CD4-positive, CD25-positive, alpha-beta regulatory T cell (primary cell): ENCODE measurements at regions not wholly inside any gene's neighbourhood (a gene's known extent, or its start where the extent isn't known, plus 50 kb on each side); places are given as distances from the start of the nearest gene placed in this dataset.

Experiments used
- ATAC-seq, 2 donors: fragments of 150-1000 bp; cut with Tn5 transposase; one replicate each; pipeline ENCODE4 v1.10.0; 2021; ENCODE audit warnings: low read depth in 2 of 2, moderate number of reproducible peaks in 2 of 2, moderate library complexity in 1 of 2
- DNase-seq, 3 donors: peaks; one replicate each; pipeline versions ENCODE4 v3.0.0 to v3.0.0-alpha.2; 2012 to 2022; ENCODE audit warnings: mixed read lengths in 1 of 3
- H3K27ac ChIP-seq: one replicate; pipeline ENCODE4 v1.7.0; 2013; ENCODE audit warnings: mild to moderate bottlenecking, low read length; ENCODE audit not compliant: insufficient read depth, poor library complexity, severe bottlenecking
- H3K27me3 ChIP-seq: one replicate; pipeline ENCODE4 v1.7.0; 2013; ENCODE audit warnings: low read length; ENCODE audit not compliant: control insufficient read depth, insufficient read depth
- H3K36me3 ChIP-seq: one replicate; pipeline ENCODE4 v1.7.0; 2013; ENCODE audit warnings: mild to moderate bottlenecking, low read length, moderate library complexity; ENCODE audit not compliant: control insufficient read depth, insufficient read depth
- H3K4me1 ChIP-seq: 2 replicates; pipeline ENCODE4 v1.7.0; 2013; ENCODE audit warnings: mild to moderate bottlenecking, low read length; ENCODE audit not compliant: insufficient read depth, control insufficient read depth, poor library complexity, severe bottlenecking
- H3K4me3 ChIP-seq: one replicate; pipeline ENCODE4 v1.7.0; 2013; ENCODE audit warnings: low read depth, mild to moderate bottlenecking, low read length, moderate library complexity
- H3K9me3 ChIP-seq, 2 experiments: 1 replicate in 1 of 2; 2 replicates in 1 of 2; pipeline ENCODE4 v1.7.0; 2013; ENCODE audit warnings: low read length in 2 of 2, mild to moderate bottlenecking in 1 of 2, moderate library complexity in 1 of 2; ENCODE audit not compliant: control insufficient read depth in 2 of 2
- H3K27ac Mint-ChIP-seq, 3 donors: one replicate each; pipeline ENCODE4 v1.8.0; 2020 to 2022; ENCODE audit warnings: mild to moderate bottlenecking in 3 of 3, mixed read lengths in 3 of 3, moderate library complexity in 2 of 3
- H3K27me3 Mint-ChIP-seq: one replicate; pipeline ENCODE4 v1.8.0; 2022; ENCODE audit warnings: mild to moderate bottlenecking, mixed read lengths
- H3K36me3 Mint-ChIP-seq: one replicate; pipeline ENCODE4 v1.8.0; 2020; ENCODE audit warnings: mixed read lengths
- H3K4me1 Mint-ChIP-seq, 4 donors: one replicate each; pipeline ENCODE4 v1.8.0; 2020 to 2022; ENCODE audit warnings: mixed read lengths in 4 of 4, mild to moderate bottlenecking in 1 of 4
- H3K4me3 Mint-ChIP-seq, 4 donors: one replicate each; pipeline ENCODE4 v1.8.0; 2020 to 2022; ENCODE audit warnings: mild to moderate bottlenecking in 4 of 4, mixed read lengths in 4 of 4, moderate library complexity in 3 of 4
- H3K9me3 Mint-ChIP-seq, 7 donors: one replicate each; pipeline ENCODE4 v1.8.0; 2020 to 2022; ENCODE audit warnings: mixed read lengths in 7 of 7, mild to moderate bottlenecking in 3 of 7, moderate library complexity in 2 of 7

DNA sequence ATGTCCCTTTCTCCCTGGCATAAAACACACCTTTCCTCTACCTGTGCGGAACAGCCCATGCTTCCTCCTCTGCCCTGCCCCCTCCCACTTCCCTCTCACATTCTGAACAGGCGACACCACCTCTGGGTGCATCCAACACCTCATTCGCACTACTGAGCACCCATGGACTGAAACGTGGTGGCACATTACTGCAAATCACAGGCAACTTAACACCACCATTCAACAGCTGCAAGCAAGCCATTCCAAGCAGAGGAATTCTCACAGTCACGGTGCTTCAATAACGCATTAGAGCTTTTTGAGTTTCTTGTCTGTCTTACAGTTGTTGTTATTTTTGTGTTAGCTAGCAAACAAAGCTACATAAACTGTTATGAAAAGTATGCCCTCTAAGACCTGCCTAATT lies 298.2 kb upstream of the TAS2R1 start:
- Histone ChIP-seq H3K27ac (no peak overlapping the region), H3K4me1 (no peaks in the 10 kb centered on the region), H3K27me3 (no peaks in the 10 kb centered on the region), H3K9me3 (peaks cover 2 to 3% of the 10 kb centered on the region in 2 experiments), H3K36me3 (no peaks in the 10 kb centered on the region), H3K4me3 (no peak overlapping the region)
- Mint-ChIP-seq H3K36me3 (no peaks in the 10 kb centered on the region), H3K27me3 (no peaks in the 10 kb centered on the region), H3K4me1 (no peaks in the 10 kb centered on the region), H3K9me3 (peaks cover 3 to 20% (median 16%) of the 10 kb centered on the region in 7 donors), H3K27ac (no peak overlapping the region), H3K4me3 (no peak overlapping the region)
- ATAC-seq, result no peak
- no peak for DNase-seq

GRCh38 chr5:9927521-9927997 lies 297.4 kb upstream of the TAS2R1 start:
- Mint-ChIP-seq H3K4me1 (no peaks in the 10 kb centered on the region), H3K9me3 (peaks cover 3 to 21% (median 18%) of the 10 kb centered on the region in 7 donors), H3K36me3 (no peaks in the 10 kb centered on the region), H3K27me3 (no peaks in the 10 kb centered on the region), H3K4me3 (no peak overlapping the region), H3K27ac (no peak overlapping the region)
- no peaks in the 10 kb centered on the region for H3K36me3 ChIP-seq
- no peak overlapping the region for H3K27ac ChIP-seq
- no peak for DNase-seq
- no peak for ATAC-seq
- no peak overlapping the region for H3K4me3 ChIP-seq
- peaks cover 3 to 10% of the 10 kb centered on the region in 2 experiments for H3K9me3 ChIP-seq
- no peaks in the 10 kb centered on the region for H3K27me3 ChIP-seq
- no peaks in the 10 kb centered on the region for H3K4me1 ChIP-seq

GRCh38 chr5:9927106-9927505 lies 297.0 kb upstream of the TAS2R1 start:
- no peaks in the 10 kb centered on the region for H3K4me1 Mint-ChIP-seq

GRCh38 chr5:9924614-9925013 lies 294.5 kb upstream of the TAS2R1 start:
- ATAC-seq (no peak), DNase-seq (no peak)
- no peak overlapping the region for H3K27ac ChIP-seq
- no peaks in the 10 kb centered on the region for H3K27me3 ChIP-seq
- Mint-ChIP-seq H3K36me3 (no peaks in the 10 kb centered on the region), H3K4me1 (no peaks in the 10 kb centered on the region), H3K9me3 (peaks cover 3 to 20% (median 15%) of the 10 kb centered on the region in 7 donors), H3K27ac (no peak overlapping the region), H3K27me3 (no peaks in the 10 kb centered on the region), H3K4me3 (no peak overlapping the region)
- peaks cover 3 to 13% of the 10 kb centered on the region in 2 experiments for H3K9me3 ChIP-seq
- no peak overlapping the region for H3K4me3 ChIP-seq
- no peaks in the 10 kb centered on the region for H3K4me1 ChIP-seq
- H3K36me3 ChIP-seq, result no peaks in the 10 kb centered on the region

More at GRCh38 chr5:9927106-9927505, 297.0 kb upstream of the TAS2R1 start:
- Mint-ChIP-seq H3K36me3 (no peaks in the 10 kb centered on the region), H3K9me3 (peaks cover 3 to 21% (median 18%) of the 10 kb centered on the region in 7 donors), H3K27me3 (no peaks in the 10 kb centered on the region), H3K4me3 (no peak overlapping the region), H3K27ac (no peak overlapping the region)
- peaks cover 3 to 13% of the 10 kb centered on the region in 2 experiments for H3K9me3 ChIP-seq
- no peaks in the 10 kb centered on the region for H3K36me3 ChIP-seq
- no peaks in the 10 kb centered on the region for H3K4me1 ChIP-seq
- no peak overlapping the region for H3K4me3 ChIP-seq
- ATAC-seq (no peak), DNase-seq (no peak)
- H3K27ac ChIP-seq, result no peak overlapping the region
- no peaks in the 10 kb centered on the region for H3K27me3 ChIP-seq

- H3K36me3 Mint-ChIP-seq, result no peaks in the 10 kb centered on the region
- no peak for ATAC-seq
- H3K27ac Mint-ChIP-seq, result no peak overlapping the region
- no peaks in the 10 kb centered on the region for H3K4me1 Mint-ChIP-seq
- H3K9me3 ChIP-seq, result peaks cover 3 to 13% of the 10 kb centered on the region in 2 experiments
- H3K9me3 Mint-ChIP-seq, result peaks cover 0 to 20% (median 13%) of the 10 kb centered on the region in 7 donors
- H3K4me3 Mint-ChIP-seq, result no peak overlapping the region
- no peaks in the 10 kb centered on the region for H3K27me3 ChIP-seq
- DNase-seq, result no peak
- no peaks in the 10 kb centered on the region for H3K4me1 ChIP-seq
- no peaks in the 10 kb centered on the region for H3K36me3 ChIP-seq
- H3K27me3 Mint-ChIP-seq, result no peaks in the 10 kb centered on the region
- no peak overlapping the region for H3K27ac ChIP-seq
- no peak overlapping the region for H3K4me3 ChIP-seq
Observed at GRCh38 chr5:9922719-9923118, 292.6 kb upstream of the TAS2R1 start.

GRCh38 chr5:9920697-9921096 lies 290.5 kb upstream of the TAS2R1 start:
- Histone ChIP-seq H3K9me3 (peaks cover 3 to 13% of the 10 kb centered on the region in 2 experiments), H3K4me3 (no peak overlapping the region), H3K36me3 (no peaks in the 10 kb centered on the region), H3K27me3 (no peaks in the 10 kb centered on the region), H3K27ac (no peak overlapping the region), H3K4me1 (no peaks in the 10 kb centered on the region)
- DNase-seq (no peak), ATAC-seq (no peak)
- H3K4me3 Mint-ChIP-seq, result no peak overlapping the region
- H3K4me1 Mint-ChIP-seq, result no peaks in the 10 kb centered on the region
- H3K27me3 Mint-ChIP-seq, result no peaks in the 10 kb centered on the region
- H3K36me3 Mint-ChIP-seq, result no peaks in the 10 kb centered on the region
- no peak overlapping the region for H3K27ac Mint-ChIP-seq
- peaks cover under 1 to 20% (median 11%) of the 10 kb centered on the region in 7 donors for H3K9me3 Mint-ChIP-seq

DNA sequence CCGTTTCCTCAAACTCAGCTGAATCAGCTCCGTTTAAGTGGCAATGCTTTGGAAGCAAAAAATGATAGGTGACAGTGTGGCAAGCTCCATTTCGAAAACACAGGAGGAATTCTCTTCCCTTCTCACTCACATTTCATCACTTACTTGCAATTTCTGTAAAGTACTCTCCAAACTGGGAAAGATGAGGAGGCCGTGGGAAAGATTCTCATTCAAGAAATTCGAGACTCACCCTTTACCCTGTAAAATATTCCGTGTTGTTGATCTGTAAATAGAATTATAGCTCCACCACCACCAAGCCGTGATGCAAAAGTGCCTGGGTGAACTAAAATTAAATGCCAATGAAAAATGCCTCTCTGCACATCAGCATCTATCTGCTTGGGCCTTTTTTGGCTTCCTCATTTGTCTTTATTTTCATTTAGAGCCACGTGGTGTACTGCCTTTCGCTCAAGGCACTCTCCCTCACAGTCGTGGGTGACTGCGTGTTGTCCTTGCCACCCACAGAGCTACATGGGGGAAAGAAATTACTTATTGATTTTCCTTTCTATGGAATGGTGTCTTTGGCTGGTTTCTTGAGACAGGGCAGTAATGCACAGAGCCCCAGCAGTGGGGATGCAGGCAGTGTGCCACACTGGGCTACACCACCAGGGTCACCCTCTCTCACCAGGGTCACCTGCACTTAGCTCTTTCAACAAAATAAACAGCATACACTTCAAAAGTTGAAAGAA lies 289.3 kb upstream of the TAS2R1 start:
- no peaks in the 10 kb centered on the region for H3K27me3 ChIP-seq
- H3K27ac Mint-ChIP-seq, result no peak overlapping the region
- no peak overlapping the region for H3K4me3 Mint-ChIP-seq
- H3K4me1 ChIP-seq, result no peaks in the 10 kb centered on the region
- no peak for ATAC-seq
- no peaks in the 10 kb centered on the region for H3K36me3 ChIP-seq
- H3K9me3 Mint-ChIP-seq, result peaks cover under 1 to 13% (median 7%) of the 10 kb centered on the region in 7 donors
- no peak for DNase-seq
- no peaks in the 10 kb centered on the region for H3K36me3 Mint-ChIP-seq
- H3K27ac ChIP-seq, result no peak overlapping the region
- no peaks in the 10 kb centered on the region for H3K27me3 Mint-ChIP-seq
- no peak overlapping the region for H3K4me3 ChIP-seq
- H3K9me3 ChIP-seq, result peaks cover 3 to 13% of the 10 kb centered on the region in 2 experiments
- H3K4me1 Mint-ChIP-seq, result no peaks in the 10 kb centered on the region

GRCh38 chr5:9905661-9906060 lies 275.5 kb upstream of the TAS2R1 start:
- no peaks in the 10 kb centered on the region for H3K4me1 ChIP-seq
- H3K27me3 Mint-ChIP-seq, result no peaks in the 10 kb centered on the region
- peaks cover 0 to 14% (median 4%) of the 10 kb centered on the region in 7 donors for H3K9me3 Mint-ChIP-seq
- H3K36me3 ChIP-seq, result no peaks in the 10 kb centered on the region
- H3K36me3 Mint-ChIP-seq, result no peaks in the 10 kb centered on the region
- no peaks in the 10 kb centered on the region for H3K4me1 Mint-ChIP-seq
- H3K27ac ChIP-seq, result no peak overlapping the region
- H3K4me3 ChIP-seq, result no peak overlapping the region
- H3K27me3 ChIP-seq, result no peaks in the 10 kb centered on the region
- DNase-seq (no peak), ATAC-seq (no peak)
- H3K27ac Mint-ChIP-seq, result no peak overlapping the region
- peaks cover 0 to 3% of the 10 kb centered on the region in 2 experiments for H3K9me3 ChIP-seq
- no peak overlapping the region for H3K4me3 Mint-ChIP-seq
